Kidney tubule cell (primary cell): ENCODE measurements at regions not wholly inside any gene's neighbourhood (a gene's known extent, or its start where the extent isn't known, plus 50 kb on each side); places are given as distances from the start of the nearest gene placed in this dataset.
"Not testable (repeated sequence)": the region's sequence is repeated elsewhere in the genome, so short reads cannot be mapped to it uniquely, and the experiment has no call there.

Experiments
- DNase-seq: peaks from one replicate; pipeline ENCODE4 v3.0.0-alpha.2; 2018; ENCODE audit warnings: low spot score

GRCh38 chr1:66424530-66424929, 109.4 kb upstream of the SGIP1 start:
- DNase-seq, result not testable (repeated sequence)

GRCh38 chr1:66426239-66426853, 107.6 kb upstream of the SGIP1 start:
- DNase-seq, result no peak

- DNase-seq, result not testable (repeated sequence)
Measured at GRCh38 chr1:66430815-66431214, 103.1 kb upstream of the SGIP1 start.

- no peak for DNase-seq
Measured at GRCh38 chr1:66431999-66432398, 102.0 kb upstream of the SGIP1 start.

GRCh38 chr1:66433611-66434010, 100.3 kb upstream of the SGIP1 start:
- no peak for DNase-seq

GRCh38 chr1:66434096-66434495, 99.9 kb upstream of the SGIP1 start:
- DNase-seq, result peak; percentile 48

- DNase-seq, result no peak
Measured at GRCh38 chr1:66435541-66435940, 98.4 kb upstream of the SGIP1 start.

GRCh38 chr1:66436378-66437135, 97.4 kb upstream of the SGIP1 start:
- peak; percentile 90 for DNase-seq

GRCh38 chr1:66437136-66437401, 96.9 kb upstream of the SGIP1 start:
- DNase-seq, result no peak

GRCh38 chr1:66438062-66438461, 95.9 kb upstream of the SGIP1 start:
- no peak for DNase-seq

GRCh38 chr1:66438501-66438900, 95.5 kb upstream of the SGIP1 start:
- no peak for DNase-seq

GRCh38 chr1:66439031-66439740, 94.8 kb upstream of the SGIP1 start:
- DNase-seq, result peak; percentile 53

GRCh38 chr1:66443793-66444192, 90.2 kb upstream of the SGIP1 start:
- no peak for DNase-seq

GRCh38 chr1:66444438-66445265, 89.3 kb upstream of the SGIP1 start:
- no peak for DNase-seq

GRCh38 chr1:66445492-66446181, 88.3 kb upstream of the SGIP1 start:
- DNase-seq, result no peak

GRCh38 chr1:66446261-66447001, 87.5 kb upstream of the SGIP1 start:
- peak; percentile 69 for DNase-seq

- DNase-seq, result no peak
Measured at GRCh38 chr1:66450043-66450514, 83.9 kb upstream of the SGIP1 start.

- DNase-seq, result no peak
Measured at GRCh38 chr1:66450847-66451246, 83.1 kb upstream of the SGIP1 start.

- DNase-seq, result no peak
Measured at GRCh38 chr1:66452162-66452561, 81.8 kb upstream of the SGIP1 start.

GRCh38 chr1:66452982-66453381, 81.0 kb upstream of the SGIP1 start:
- DNase-seq, result peak; percentile 45

- no peak for DNase-seq
Measured at GRCh38 chr1:66455446-66455845, 78.5 kb upstream of the SGIP1 start.
